IPS-NIHi7 (cell line): ENCODE measurements at regions not wholly inside any gene's neighbourhood (a gene's known extent, or its start where the extent isn't known, plus 50 kb on each side); places are given as distances from the start of the nearest gene placed in this dataset.

ENCODE experiments used
- DNase-seq: peaks from one replicate; pipeline ENCODE4 v3.0.0; 2012; ENCODE audit warnings: mixed read lengths; ENCODE audit errors: extremely low spot score

- no peak for DNase-seq
Observed at GRCh38 chr12:115137812-115138521, 454.0 kb upstream of the TBX3 start.

- no peak for DNase-seq
Observed at GRCh38 chr12:115135800-115136211, 451.8 kb upstream of the TBX3 start.

GRCh38 chr12:115134298-115134697 lies 450.3 kb upstream of the TBX3 start:
- no peak for DNase-seq

GRCh38 chr12:115132905-115133304 lies 448.9 kb upstream of the TBX3 start:
- no peak for DNase-seq

GRCh38 chr12:115132145-115132544 lies 448.2 kb upstream of the TBX3 start:
- DNase-seq = no peak

GRCh38 chr12:115129727-115130126 lies 445.8 kb upstream of the TBX3 start:
- no peak for DNase-seq

GRCh38 chr12:115121053-115121452 lies 437.1 kb upstream of the TBX3 start:
- DNase-seq = no peak

- no peak for DNase-seq
Observed at GRCh38 chr12:115118177-115118724, 434.3 kb upstream of the TBX3 start.

- no peak for DNase-seq
Observed at GRCh38 chr12:115114140-115114539, 430.2 kb upstream of the TBX3 start.

- no peak for DNase-seq
Observed at GRCh38 chr12:115109863-115110262, 425.9 kb upstream of the TBX3 start.

- DNase-seq = no peak
Observed at GRCh38 chr12:115108129-115109100, 424.4 kb upstream of the TBX3 start.

GRCh38 chr12:115103884-115104883 lies 420.2 kb upstream of the TBX3 start:
- peak; percentile 16 for DNase-seq

GRCh38 chr12:115102450-115102849 lies 418.5 kb upstream of the TBX3 start:
- no peak for DNase-seq

- DNase-seq = no peak
Observed at GRCh38 chr12:115101520-115101919, 417.5 kb upstream of the TBX3 start.

- no peak for DNase-seq
Observed at GRCh38 chr12:115097416-115097815, 413.4 kb upstream of the TBX3 start.

- DNase-seq = no peak
Observed at GRCh38 chr12:115096588-115097397, 412.8 kb upstream of the TBX3 start.

- no peak for DNase-seq
Observed at GRCh38 chr12:115095073-115095748, 411.2 kb upstream of the TBX3 start.

- no peak for DNase-seq
Observed at GRCh38 chr12:115094163-115094816, 410.3 kb upstream of the TBX3 start.

- DNase-seq = no peak
Observed at GRCh38 chr12:115093261-115093660, 409.3 kb upstream of the TBX3 start.
